Anterior cingulate cortex (tissue), 58 donors: ENCODE measurements at regions not wholly inside any gene's neighbourhood (a gene's known extent, or its start where the extent isn't known, plus 50 kb on each side); places are given as distances from the start of the nearest gene placed in this dataset.
A peak's percentile ranks its signal among the peaks of the same experiment; 100 is the strongest.
"Not testable (repeated sequence)": the region's sequence is repeated elsewhere in the genome, so short reads cannot be mapped to it uniquely, and the experiment has no call there.

Source experiments
- DNase-seq, 58 donors: peaks; one replicate each; lab custom pipeline; 2025; lab: John Stamatoyannopoulos, UW

- no peak for DNase-seq
Observed at GRCh38 chr4:117661091-117662072, 372.9 kb upstream of the NDST3 start.

- DNase-seq, result no peak
Observed at GRCh38 chr4:117664706-117665444, 369.4 kb upstream of the NDST3 start.

DNA sequence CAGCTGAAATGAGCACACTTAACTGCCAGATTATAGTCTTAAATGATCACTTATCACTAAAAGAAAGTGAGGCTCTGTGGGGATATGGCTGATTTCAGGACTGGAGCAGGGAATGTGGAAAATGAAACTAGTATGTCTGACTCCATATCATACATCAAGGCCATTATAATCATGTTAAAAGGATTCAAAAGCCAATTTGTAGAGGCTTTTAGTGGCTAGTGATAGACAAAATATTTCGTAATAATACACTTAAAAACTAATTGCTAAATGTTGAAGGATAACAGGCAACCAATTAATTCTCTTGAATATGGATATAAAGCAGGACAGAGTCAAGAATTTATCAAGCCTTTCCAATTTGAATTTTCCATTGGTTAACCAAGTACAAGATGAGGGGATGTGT, 358.1 kb upstream of the NDST3 start:
- DNase-seq, result no peak

- no peak for DNase-seq
Observed at GRCh38 chr4:117678861-117679260, 355.4 kb upstream of the NDST3 start.

GRCh38 chr4:117691572-117692351, 342.5 kb upstream of the NDST3 start:
- DNase-seq, result no peak

DNA sequence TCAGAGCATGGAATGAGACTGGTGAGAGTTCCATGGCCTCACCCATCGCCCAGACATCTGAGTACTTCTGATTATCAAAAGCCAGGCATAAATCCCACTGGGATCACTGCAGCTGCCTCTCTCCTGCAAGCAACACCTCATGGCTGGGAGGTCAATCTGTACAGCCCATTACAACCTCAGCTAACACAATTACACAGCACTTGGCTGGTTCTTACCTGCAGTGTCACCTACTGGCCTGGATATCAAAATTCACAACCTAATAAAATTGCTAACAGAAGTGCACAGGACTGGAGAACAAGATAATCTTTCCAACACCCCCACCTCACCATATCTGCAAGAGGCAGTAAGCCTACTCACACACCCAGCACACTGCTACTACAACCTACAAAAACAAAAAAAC, 341.7 kb upstream of the NDST3 start:
- no peak for DNase-seq

DNA sequence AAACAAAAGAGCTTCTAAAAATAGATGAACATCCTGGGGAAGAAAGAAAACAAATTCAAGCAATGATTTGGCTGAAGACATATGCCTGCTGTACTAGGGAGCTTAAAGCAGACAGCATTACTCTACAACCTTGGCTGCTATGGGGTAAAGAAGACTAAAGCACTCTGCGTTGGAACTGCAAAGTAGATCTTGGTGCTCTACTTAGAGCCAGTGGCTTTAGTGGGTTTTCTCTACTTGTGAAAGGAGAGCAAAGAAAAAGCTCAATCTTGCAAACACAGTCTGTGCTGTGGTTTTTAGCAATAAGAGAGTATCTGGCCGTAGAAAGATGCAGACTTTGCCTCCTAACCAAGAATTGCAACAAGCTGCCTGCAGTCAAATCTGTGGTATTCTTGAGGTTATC, 334.7 kb upstream of the NDST3 start:
- no peak for DNase-seq

DNA sequence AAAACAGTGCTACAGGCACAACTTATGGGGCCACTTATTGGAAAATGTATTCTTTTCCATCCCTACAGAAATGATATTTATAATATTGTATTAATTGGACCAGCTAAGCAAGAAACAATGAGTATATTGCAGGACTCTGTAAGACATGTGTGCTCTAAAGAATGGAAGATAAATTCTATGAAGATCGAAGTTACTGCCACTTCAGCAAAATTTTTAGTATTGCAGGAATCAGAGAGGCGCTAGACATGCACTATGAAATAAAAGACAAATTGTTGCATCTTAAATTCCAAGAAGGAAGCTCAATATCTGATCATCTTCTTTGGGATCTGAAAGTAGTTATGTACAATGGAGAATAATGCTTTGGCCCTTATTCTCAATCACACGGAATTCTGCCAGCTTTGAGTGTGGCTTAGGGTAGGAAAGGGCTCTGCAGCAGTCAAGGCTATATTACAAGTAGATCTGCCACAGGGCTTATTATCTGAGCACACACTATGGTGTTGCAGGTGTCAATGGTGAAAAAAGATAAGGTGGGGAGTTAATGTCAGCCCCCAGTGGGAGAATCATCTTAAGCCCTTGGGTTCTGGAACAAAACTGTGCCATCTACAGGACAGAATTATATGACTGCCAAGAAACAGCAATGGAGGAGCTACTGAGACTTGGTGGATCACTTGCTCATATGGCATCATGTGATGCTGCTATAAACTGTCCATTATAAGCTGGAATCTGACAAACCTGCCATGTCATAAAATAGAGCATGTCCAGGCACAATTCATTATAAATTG, 334.0 kb upstream of the NDST3 start:
- DNase-seq, result no peak

DNA sequence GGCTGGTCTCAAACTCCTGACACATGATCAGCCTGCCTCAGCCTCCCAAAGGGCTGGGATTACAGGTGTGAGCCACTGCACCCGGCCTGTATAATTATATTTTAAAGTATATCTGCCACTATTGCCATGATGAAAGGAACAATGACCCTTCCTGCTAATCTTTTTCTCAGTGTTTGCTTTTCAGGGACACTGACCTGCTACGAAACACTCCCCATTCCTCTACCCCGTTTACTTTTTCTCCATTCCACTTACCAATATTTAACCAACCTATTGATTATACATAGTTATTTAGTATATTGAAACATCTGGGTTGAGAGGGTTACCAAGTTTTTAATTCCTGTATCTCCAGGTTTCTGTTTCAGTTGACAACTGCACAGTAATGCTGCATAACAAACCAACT, 331.9 kb upstream of the NDST3 start:
- DNase-seq, result no peak

DNA sequence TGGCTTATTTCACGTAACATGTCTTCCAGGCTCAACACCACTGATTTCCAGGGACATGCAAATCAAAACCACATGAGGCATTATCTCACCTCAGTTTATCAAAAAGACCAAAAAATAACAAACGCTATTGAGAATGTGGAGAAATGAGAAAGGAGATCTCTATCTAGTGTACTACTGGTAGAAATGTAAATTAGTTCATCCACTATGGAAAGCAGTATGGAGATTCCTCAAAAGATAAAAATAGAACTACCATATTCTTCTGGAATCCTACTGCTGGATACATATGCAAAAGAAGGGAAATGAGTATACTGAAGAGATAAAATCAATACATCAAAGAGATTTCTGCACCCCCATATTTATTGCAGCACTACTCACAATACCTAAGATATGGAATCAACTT, 329.6 kb upstream of the NDST3 start:
- DNase-seq, result no peak

GRCh38 chr4:117740736-117741135, 293.6 kb upstream of the NDST3 start:
- DNase-seq, result no peak

GRCh38 chr4:117745379-117745778, 288.9 kb upstream of the NDST3 start:
- DNase-seq, result not testable (repeated sequence)

- DNase-seq, result no peak
Observed at GRCh38 chr4:117755438-117755837, 278.8 kb upstream of the NDST3 start.

- DNase-seq, result no peak
Observed at GRCh38 chr4:117768610-117769009, 265.7 kb upstream of the NDST3 start.

GRCh38 chr4:117770269-117771102, 263.8 kb upstream of the NDST3 start:
- no peak for DNase-seq

DNA sequence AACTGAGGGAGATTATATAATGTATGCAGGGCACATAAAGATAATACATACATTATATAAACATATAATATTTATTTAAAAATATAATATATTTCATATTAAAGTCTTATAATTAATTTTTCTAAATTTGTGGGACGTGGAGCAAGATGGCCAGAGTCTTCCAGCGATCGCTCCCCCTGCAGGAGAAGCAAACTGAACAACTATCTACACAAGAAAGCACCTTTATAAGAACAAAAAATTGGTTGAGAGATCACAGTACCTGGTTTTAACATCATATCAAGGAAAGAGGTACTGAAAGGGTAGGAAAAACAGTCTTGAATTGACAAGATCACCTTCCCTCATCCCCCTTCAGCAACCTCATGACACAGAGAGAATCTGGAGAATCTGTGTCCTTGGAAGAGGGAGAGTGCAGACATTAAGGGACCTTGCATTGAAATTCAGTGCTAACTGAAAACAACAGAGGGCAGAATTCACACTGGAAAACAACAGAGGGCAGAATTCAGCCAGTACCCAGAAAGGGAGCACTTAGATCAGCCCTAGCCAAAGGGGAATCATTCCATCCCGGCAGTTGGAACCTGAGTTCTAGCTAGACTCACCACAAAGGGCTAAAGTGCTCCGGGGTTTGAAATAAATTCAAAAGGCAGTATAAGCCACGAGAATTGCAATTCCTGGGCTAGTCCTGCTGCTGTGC, 262.5 kb upstream of the NDST3 start:
- DNase-seq, result no peak

DNA sequence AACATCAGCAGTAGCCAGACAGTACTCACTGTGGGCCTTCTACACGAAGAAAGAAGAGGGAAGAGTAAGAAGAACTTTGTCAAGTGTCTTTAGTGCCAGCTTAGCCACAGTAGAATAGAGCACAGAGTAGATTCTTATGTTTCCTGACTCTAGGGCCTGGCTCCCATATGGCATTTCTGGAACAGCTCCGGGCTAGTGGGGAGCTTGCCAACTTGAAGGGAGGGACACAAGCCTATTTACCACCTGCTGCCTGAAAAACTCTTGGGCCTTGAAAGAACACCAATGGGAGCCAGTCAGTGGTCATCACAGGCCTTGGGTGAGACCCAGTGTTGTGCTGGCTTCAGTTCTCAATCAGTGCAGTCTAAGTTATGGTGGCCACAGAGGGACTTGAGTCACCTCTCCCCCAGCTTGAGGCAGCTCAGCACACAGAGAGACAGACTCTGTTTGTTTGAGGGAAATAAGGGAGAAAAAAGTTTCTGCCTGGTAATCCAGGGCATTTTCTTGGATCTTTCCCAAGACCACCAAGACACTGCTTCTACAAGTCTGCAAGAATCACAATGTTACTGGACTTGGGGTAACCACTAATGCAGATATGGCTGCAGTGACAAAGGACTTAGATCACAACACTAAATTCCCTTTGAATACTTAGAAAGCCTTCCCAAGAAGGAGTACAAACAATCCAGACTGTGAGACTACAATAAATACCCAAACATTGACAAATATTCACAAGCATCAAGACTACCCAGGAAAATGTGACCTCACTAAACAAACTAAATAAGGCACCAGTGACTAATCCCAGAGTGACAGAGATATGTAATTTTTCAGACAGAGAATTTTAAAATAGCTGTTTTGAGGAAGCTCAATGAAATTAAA, 261.0 kb upstream of the NDST3 start:
- peak in 3 of 58 donors; percentile 3 to 13 (median 12) for DNase-seq

DNA sequence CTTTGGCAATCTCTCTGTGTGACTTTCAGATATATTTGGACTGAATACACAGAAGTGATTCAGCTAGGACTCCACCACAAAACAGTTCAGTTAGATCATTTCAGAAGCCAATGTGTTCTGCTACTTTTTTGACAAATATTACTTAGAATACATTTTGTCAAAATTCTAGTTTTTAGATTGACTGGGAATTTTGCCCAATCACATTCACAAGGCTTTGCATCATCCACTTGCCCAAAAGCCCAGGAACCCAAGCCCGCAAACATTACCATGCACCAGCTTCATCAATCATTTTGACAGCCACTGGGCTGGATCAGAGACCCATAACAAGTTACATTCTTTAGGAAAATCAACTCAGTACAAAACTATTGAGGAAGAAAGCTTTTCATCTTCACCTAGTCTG, 256.6 kb upstream of the NDST3 start:
- no peak for DNase-seq
